ENCODE measurements at regions not wholly inside any gene's neighbourhood (a gene's known extent, or its start where the extent isn't known, plus 50 kb on each side); places are given as distances from the start of the nearest gene placed in this dataset.

GRCh38 chr5:88555674-88556073 lies 287.0 kb upstream of the TMEM161B start:
- TF ChIP-seq EZH2 (IDR thresholded peaks at IDR 0.05; ENCODE audit: low read length, missing control alignments) = no peak
- TF ChIP-seq CTCF (conservative IDR thresholded peaks at IDR 0.05 in 1 of 2, IDR thresholded peaks at IDR 0.05 in 1 of 2; ENCODE audit: low read depth in 1 of 2, low read length in 2 of 2) = no peak
- H3K4me2 ChIP-seq (ENCODE audit: extremely low read depth, insufficient read depth, low read length) = no peak overlapping the region
- H3K27ac ChIP-seq (ENCODE audit: insufficient read depth, low read length) = no peak overlapping the region
- no peaks in the 10 kb centered on the region for H3K27me3 ChIP-seq (ENCODE audit: control insufficient read depth, insufficient read depth, low read length)
- no peaks in the 10 kb centered on the region for H4K20me1 ChIP-seq (ENCODE audit: control insufficient read depth, extremely low read depth, insufficient read depth, low read length)
- no peaks in the 10 kb centered on the region for H3K79me2 ChIP-seq (ENCODE audit: control insufficient read depth, insufficient read depth, low read length)
- H3K4me3 ChIP-seq (replicated peaks in 1 of 4; ENCODE audit: control extremely low read depth in 1 of 4, insufficient read depth in 1 of 4, low read depth in 3 of 4, low read length in 4 of 4) = no peak overlapping the region
- peak in 1 of 2 donors; percentile 52 for DNase-seq (ENCODE audit: low read depth in 2 of 2)
- H3K9me3 ChIP-seq (ENCODE audit: control insufficient read depth, insufficient read depth, low read depth, low read length) = no peaks in the 10 kb centered on the region
- H2AFZ ChIP-seq (ENCODE audit: low read length) = no peak overlapping the region
- no peaks in the 10 kb centered on the region for H3K4me1 ChIP-seq (ENCODE audit: control insufficient read depth, extremely low read depth, insufficient read depth, low read length)
- no peaks in the 10 kb centered on the region for H3K36me3 ChIP-seq (ENCODE audit: control insufficient read depth, insufficient read depth, low read length)
- no peak overlapping the region for H3K9ac ChIP-seq (ENCODE audit: insufficient read depth, low read length)

GRCh38 chr5:88553986-88554385 lies 285.3 kb upstream of the TMEM161B start:
- Histone ChIP-seq H3K9ac (ENCODE audit: insufficient read depth, low read length) (no peak overlapping the region), H3K9me3 (ENCODE audit: control insufficient read depth, insufficient read depth, low read depth, low read length) (no peaks in the 10 kb centered on the region), H2AFZ (ENCODE audit: low read length) (no peak overlapping the region), H3K4me3 (replicated peaks in 1 of 4; ENCODE audit: control extremely low read depth in 1 of 4, insufficient read depth in 1 of 4, low read depth in 3 of 4, low read length in 4 of 4) (no peak overlapping the region), H3K4me2 (ENCODE audit: extremely low read depth, insufficient read depth, low read length) (no peak overlapping the region), H4K20me1 (ENCODE audit: control insufficient read depth, extremely low read depth, insufficient read depth, low read length) (no peaks in the 10 kb centered on the region), H3K27ac (ENCODE audit: insufficient read depth, low read length) (no peak overlapping the region), H3K27me3 (ENCODE audit: control insufficient read depth, insufficient read depth, low read length) (no peaks in the 10 kb centered on the region), H3K4me1 (ENCODE audit: control insufficient read depth, extremely low read depth, insufficient read depth, low read length) (no peaks in the 10 kb centered on the region), H3K36me3 (ENCODE audit: control insufficient read depth, insufficient read depth, low read length) (no peaks in the 10 kb centered on the region), H3K79me2 (ENCODE audit: control insufficient read depth, insufficient read depth, low read length) (no peaks in the 10 kb centered on the region)
- DNase-seq (ENCODE audit: low read depth in 2 of 2) = no peak
- TF ChIP-seq EZH2 (IDR thresholded peaks at IDR 0.05; ENCODE audit: low read length, missing control alignments) (no peak), CTCF (conservative IDR thresholded peaks at IDR 0.05 in 1 of 2, IDR thresholded peaks at IDR 0.05 in 1 of 2; ENCODE audit: low read depth in 1 of 2, low read length in 2 of 2) (no peak)

- Histone ChIP-seq H3K4me3 (replicated peaks in 1 of 4; ENCODE audit: control extremely low read depth in 1 of 4, insufficient read depth in 1 of 4, low read depth in 3 of 4, low read length in 4 of 4) (no peak overlapping the region), H3K9ac (ENCODE audit: insufficient read depth, low read length) (no peak overlapping the region), H3K79me2 (ENCODE audit: control insufficient read depth, insufficient read depth, low read length) (no peaks in the 10 kb centered on the region), H3K9me3 (ENCODE audit: control insufficient read depth, insufficient read depth, low read depth, low read length) (no peaks in the 10 kb centered on the region), H3K27ac (ENCODE audit: insufficient read depth, low read length) (no peak overlapping the region), H2AFZ (ENCODE audit: low read length) (no peak overlapping the region), H4K20me1 (ENCODE audit: control insufficient read depth, extremely low read depth, insufficient read depth, low read length) (no peaks in the 10 kb centered on the region), H3K4me2 (ENCODE audit: extremely low read depth, insufficient read depth, low read length) (no peak overlapping the region), H3K27me3 (ENCODE audit: control insufficient read depth, insufficient read depth, low read length) (no peaks in the 10 kb centered on the region), H3K36me3 (ENCODE audit: control insufficient read depth, insufficient read depth, low read length) (no peaks in the 10 kb centered on the region), H3K4me1 (ENCODE audit: control insufficient read depth, extremely low read depth, insufficient read depth, low read length) (no peaks in the 10 kb centered on the region)
- TF ChIP-seq EZH2 (IDR thresholded peaks at IDR 0.05; ENCODE audit: low read length, missing control alignments) (no peak), CTCF (conservative IDR thresholded peaks at IDR 0.05 in 1 of 2, IDR thresholded peaks at IDR 0.05 in 1 of 2; ENCODE audit: low read depth in 1 of 2, low read length in 2 of 2) (no peak)
- no peak for DNase-seq (ENCODE audit: low read depth in 2 of 2)
These were observed 284.7 kb upstream of the TMEM161B start for GRCh38 chr5:88553136-88553875.

Measured in fibroblast of lung (primary cell).